ENCODE measurements at regions not wholly inside any gene's neighbourhood (a gene's known extent, or its start where the extent isn't known, plus 50 kb on each side); places are given as distances from the start of the nearest gene placed in this dataset.

GRCh38 chr3:643376-643775 lies 446.8 kb downstream of the CHL1 start:
- Histone ChIP-seq H3K27ac (ENCODE audit: extremely low read length, insufficient read depth, low read length) (no peak overlapping the region), H3K36me3 (replicated peaks in 1 of 2; ENCODE audit: control insufficient read depth in 1 of 2, insufficient read depth in 2 of 2, low read length in 2 of 2) (no peaks in the 10 kb centered on the region), H3K79me2 (ENCODE audit: insufficient read depth, low read length) (no peaks in the 10 kb centered on the region), H3K4me3 (replicated peaks in 1 of 3; ENCODE audit: insufficient read depth in 1 of 3, low read depth in 2 of 3, low read length in 3 of 3) (no peak overlapping the region), H4K20me1 (ENCODE audit: insufficient read depth, low read length) (no peaks in the 10 kb centered on the region), H3K4me2 (ENCODE audit: low read depth, low read length) (no peak overlapping the region), H3K27me3 (ENCODE audit: control insufficient read depth in 1 of 2, insufficient read depth in 2 of 2, low read length in 2 of 2) (no peaks in the 10 kb centered on the region; a peak in 1 of 5 replicates), H3K9ac (ENCODE audit: insufficient read depth, low read depth, low read length) (no peak overlapping the region), H2AFZ (ENCODE audit: low read length) (no peak overlapping the region), H3K4me1 (ENCODE audit: insufficient read depth, low read length) (no peaks in the 10 kb centered on the region), H3K9me3 (ENCODE audit: low read length) (peaks cover 94% of the 10 kb centered on the region)
- 0% methylated on average over 1 of the region's 1 CpG for WGBS (ENCODE audit: low lambda C conversion rate)
- ATAC-seq (no peak), FAIRE-seq (no peak), DNase-seq (ENCODE audit: low spot score) (no peak)
- intact Hi-C loops (cut with micrococcal nuclease; ENCODE audit: unreplicated experiment) (no loop called here), in situ Hi-C loops (cut with HindIII; ENCODE audit: extremely low pct_ligation_motif_present, low pct_unique_long_range_greater_than_20kb) (no loop called here)
- ChIA-PET POLR2A (no interaction called here), CTCF (ENCODE audit: low intra/inter-chr PET ratio, low total read pairs) (no interaction called here)
- TF ChIP-seq ZNF562 (CRISPR knock-in tag; IDR thresholded peaks at IDR 0.05; ENCODE audit: borderline replicate concordance) (no peak), DBP (CRISPR knock-in tag; IDR thresholded peaks at IDR 0.05; ENCODE audit: not compliant biosample characterization) (no peak), ZNF207 (IDR thresholded peaks at IDR 0.05; ENCODE audit: borderline replicate concordance) (no peak), BRD4 (CRISPR knock-in tag; IDR thresholded peaks at IDR 0.05) (no peak)
- no TSS peak for BruUV-seq (replicated peaks)

- no peak overlapping the region for H3K4me3 ChIP-seq (replicated peaks in 1 of 3; ENCODE audit: insufficient read depth in 1 of 3, low read depth in 2 of 3, low read length in 3 of 3)
- ChIA-PET CTCF (ENCODE audit: low intra/inter-chr PET ratio, low total read pairs) (no interaction called here), POLR2A (no interaction called here)
- H3K9me3 ChIP-seq (ENCODE audit: low read length), result peaks cover 77% of the 10 kb centered on the region
- no peak overlapping the region for H2AFZ ChIP-seq (ENCODE audit: low read length)
- no peaks in the 10 kb centered on the region for H3K4me1 ChIP-seq (ENCODE audit: insufficient read depth, low read length)
- no peak overlapping the region for H3K4me2 ChIP-seq (ENCODE audit: low read depth, low read length)
- H4K20me1 ChIP-seq (ENCODE audit: insufficient read depth, low read length), result no peaks in the 10 kb centered on the region
- intact Hi-C loops (cut with micrococcal nuclease; ENCODE audit: unreplicated experiment) (no loop called here), in situ Hi-C loops (cut with HindIII; ENCODE audit: extremely low pct_ligation_motif_present, low pct_unique_long_range_greater_than_20kb) (no loop called here)
- H3K9ac ChIP-seq (ENCODE audit: insufficient read depth, low read depth, low read length), result no peak overlapping the region
- no TSS peak for BruUV-seq (replicated peaks)
- H3K79me2 ChIP-seq (ENCODE audit: insufficient read depth, low read length), result no peaks in the 10 kb centered on the region
- H3K27me3 ChIP-seq (ENCODE audit: control insufficient read depth in 1 of 2, insufficient read depth in 2 of 2, low read length in 2 of 2), result no peaks in the 10 kb centered on the region
- WGBS (ENCODE audit: low lambda C conversion rate), result 0% methylated on average over 1 of the region's 1 CpG
- FAIRE-seq (no peak), ATAC-seq (no peak), DNase-seq (ENCODE audit: low spot score) (no peak)
- no peaks in the 10 kb centered on the region for H3K36me3 ChIP-seq (replicated peaks in 1 of 2; ENCODE audit: control insufficient read depth in 1 of 2, insufficient read depth in 2 of 2, low read length in 2 of 2)
- no peak overlapping the region for H3K27ac ChIP-seq (ENCODE audit: extremely low read length, insufficient read depth, low read length)
- TF ChIP-seq ZBTB8A (CRISPR knock-in tag; IDR thresholded peaks at IDR 0.05; ENCODE audit: borderline replicate concordance, low read depth) (no peak), YEATS4 (CRISPR knock-in tag; IDR thresholded peaks at IDR 0.05; ENCODE audit: borderline replicate concordance) (no peak), SNRNP70 (IDR thresholded peaks at IDR 0.05; ENCODE audit: low read depth, low read length) (no peak), ZNF747 (CRISPR knock-in tag; IDR thresholded peaks at IDR 0.05; ENCODE audit: borderline replicate concordance) (no peak), SMAD1 (CRISPR knock-in tag; IDR thresholded peaks at IDR 0.05; ENCODE audit: borderline replicate concordance, low read depth) (no peak), ZNF768 (CRISPR knock-in tag; IDR thresholded peaks at IDR 0.05) (no peak), MED8 (CRISPR knock-in tag; IDR thresholded peaks at IDR 0.05; ENCODE audit: insufficient replicate concordance) (no peak), PHB2 (IDR thresholded peaks at IDR 0.05; ENCODE audit: partially characterized antibody) (no peak), ZNF713 (CRISPR knock-in tag; IDR thresholded peaks at IDR 0.05) (no peak), ZUFSP (CRISPR knock-in tag; IDR thresholded peaks at IDR 0.05; ENCODE audit: borderline replicate concordance) (no peak), MNT (IDR thresholded peaks at IDR 0.05) (no peak), ZNF260 (CRISPR knock-in tag; IDR thresholded peaks at IDR 0.05; ENCODE audit: borderline replicate concordance, low read depth) (no peak), ZNF367 (CRISPR knock-in tag; IDR thresholded peaks at IDR 0.05; ENCODE audit: borderline replicate concordance) (no peak)
Observed at GRCh38 chr3:655824-656223, 437.0 kb upstream of the CNTN6 start.

Data from HepG2 (cell line).